ENCODE measurements at regions not wholly inside any gene's neighbourhood (a gene's known extent, or its start where the extent isn't known, plus 50 kb on each side); places are given as distances from the start of the nearest gene placed in this dataset.

DNA sequence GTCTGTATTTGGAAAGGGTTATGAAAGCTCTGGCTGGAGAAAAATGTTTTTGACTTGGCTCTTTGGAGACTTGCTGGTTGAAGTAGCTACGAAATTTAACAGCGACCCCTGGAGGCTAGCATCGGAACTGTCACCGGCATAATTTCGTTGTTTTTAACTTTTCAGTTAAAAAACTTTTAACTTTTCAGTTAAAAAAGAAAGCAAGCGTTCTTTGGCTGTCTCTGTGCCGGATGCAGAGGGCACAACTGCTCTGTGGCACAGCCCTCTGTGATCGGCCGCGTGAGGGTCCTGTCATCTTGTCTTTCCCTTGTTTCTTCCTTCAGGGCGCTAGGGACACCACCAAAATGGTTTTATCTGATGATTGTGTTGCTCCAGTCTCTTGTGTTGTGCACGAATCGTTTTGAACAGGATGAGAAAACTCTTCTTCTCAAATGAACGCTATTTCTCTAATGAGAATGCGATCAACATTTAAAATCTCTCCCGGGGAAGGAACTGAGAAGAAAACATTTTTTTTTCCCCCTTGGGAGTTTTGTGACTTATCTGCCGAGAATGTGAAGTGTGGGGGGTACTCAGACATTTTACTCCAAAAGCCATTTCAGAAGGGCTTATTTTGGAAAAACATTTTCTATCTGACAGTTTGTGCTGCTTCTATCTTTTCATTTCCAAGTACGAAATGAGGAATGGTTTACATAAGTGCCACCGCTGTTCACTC is 57.1 kb downstream of the ADCYAP1 start:
- H3K27ac Mint-ChIP-seq, result no peak overlapping the region
- no peaks in the 10 kb centered on the region for H3K36me3 ChIP-seq (ENCODE audit: control insufficient read depth, insufficient read depth, low read length)
- no peaks in the 10 kb centered on the region for H3K4me1 ChIP-seq (ENCODE audit: control insufficient read depth, insufficient read depth, low read length)
- H3K27me3 Mint-ChIP-seq (ENCODE audit: insufficient read depth), result peaks cover 4% of the 10 kb centered on the region
- peak overlapping the region; percentile 32 for H3K4me3 Mint-ChIP-seq
- no peaks in the 10 kb centered on the region for H3K36me3 Mint-ChIP-seq (ENCODE audit: low read depth)
- no peaks in the 10 kb centered on the region for H3K9me3 ChIP-seq (ENCODE audit: control insufficient read depth, low read length)
- H3K9ac ChIP-seq (ENCODE audit: extremely low read depth, low read length, poor library complexity, severe bottlenecking), result no peak overlapping the region
- peak; percentile 97 for TF ChIP-seq CTCF (conservative IDR thresholded peaks at IDR 0.05)
- H3K4me3 ChIP-seq (ENCODE audit: low read length), result peak overlapping the region; percentile 42
- no peak overlapping the region for H3K27ac ChIP-seq (ENCODE audit: low read depth, low read length)
- WGBS, 2 experiments (ENCODE audit: insufficient coverage in 1 of 2, insufficient read length in 1 of 2), result 9 to 29% methylated on average over 11 to 19 of the region's 19 CpGs
- peaks cover 9% of the 10 kb centered on the region for H3K4me1 Mint-ChIP-seq
- peaks cover 11% of the 10 kb centered on the region for H3K9me3 Mint-ChIP-seq
- DNase-seq, result peak; percentile 84
- H3K27me3 ChIP-seq (ENCODE audit: control insufficient read depth, insufficient read depth, low read length, poor library complexity, severe bottlenecking), result no peaks in the 10 kb centered on the region

GRCh38 chr18:963276-963675 is 58.6 kb downstream of the ADCYAP1 start:
- Histone ChIP-seq H3K27me3 (ENCODE audit: control insufficient read depth, insufficient read depth, low read length, poor library complexity, severe bottlenecking) (no peaks in the 10 kb centered on the region), H3K4me3 (ENCODE audit: low read length) (no peak overlapping the region), H3K36me3 (ENCODE audit: control insufficient read depth, insufficient read depth, low read length) (no peaks in the 10 kb centered on the region), H3K9me3 (ENCODE audit: control insufficient read depth, low read length) (no peaks in the 10 kb centered on the region), H3K9ac (ENCODE audit: extremely low read depth, low read length, poor library complexity, severe bottlenecking) (no peak overlapping the region), H3K4me1 (ENCODE audit: control insufficient read depth, insufficient read depth, low read length) (no peaks in the 10 kb centered on the region), H3K27ac (ENCODE audit: low read depth, low read length) (no peak overlapping the region)
- Mint-ChIP-seq H3K9me3 (peaks cover 25% of the 10 kb centered on the region), H3K4me1 (peaks cover 4% of the 10 kb centered on the region), H3K4me3 (no peak overlapping the region), H3K36me3 (ENCODE audit: low read depth) (no peaks in the 10 kb centered on the region), H3K27ac (no peak overlapping the region), H3K27me3 (ENCODE audit: insufficient read depth) (peaks cover 4% of the 10 kb centered on the region)
- no peak for DNase-seq
- TF ChIP-seq CTCF (conservative IDR thresholded peaks at IDR 0.05), result no peak
- WGBS, 2 experiments (ENCODE audit: insufficient coverage in 1 of 2, insufficient read length in 1 of 2), result 96 to 100% methylated on average over 2 of the region's 2 CpGs

DNA sequence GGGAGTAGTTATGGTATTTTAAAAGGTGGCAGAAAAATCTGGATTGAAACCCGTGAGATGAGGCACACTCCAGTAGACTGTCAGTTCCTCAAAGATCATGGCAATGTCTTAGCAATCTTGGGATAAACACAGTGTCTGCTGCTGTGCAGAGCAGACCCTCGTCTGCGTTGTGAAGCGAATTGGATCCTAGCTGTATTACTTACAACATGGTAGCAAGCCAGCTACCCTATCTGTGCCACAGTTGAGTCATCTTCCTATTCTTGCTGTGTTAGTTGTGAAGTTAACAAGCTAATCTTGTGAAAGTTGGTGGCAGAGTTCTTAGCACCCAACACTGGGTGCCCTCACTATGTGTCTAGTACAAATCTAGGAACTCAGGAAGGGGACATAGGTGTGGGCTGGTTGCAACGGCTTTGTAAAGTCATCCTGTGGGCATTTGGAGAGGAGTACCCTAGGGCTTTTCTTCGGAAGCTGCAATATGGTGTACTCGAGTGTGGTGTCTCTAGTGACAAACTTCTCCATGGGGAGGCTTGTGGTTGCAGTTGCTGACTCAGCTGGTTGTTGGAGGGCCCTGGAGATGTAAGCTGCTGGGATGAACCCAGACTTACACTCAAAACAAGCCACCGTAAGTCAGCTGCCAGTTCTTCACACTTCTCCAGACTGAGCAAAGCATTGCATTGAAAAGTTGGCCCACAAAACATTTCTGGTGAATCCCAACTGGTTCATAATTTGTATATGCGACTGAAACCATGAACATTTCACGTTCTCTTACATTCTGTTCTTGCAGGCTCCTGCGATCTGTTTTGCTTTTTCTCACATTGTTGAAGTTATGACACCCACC is 61.5 kb downstream of the ADCYAP1 start:
- H3K36me3 ChIP-seq (ENCODE audit: control insufficient read depth, insufficient read depth, low read length), result no peaks in the 10 kb centered on the region
- no peak for TF ChIP-seq CTCF (conservative IDR thresholded peaks at IDR 0.05)
- H3K36me3 Mint-ChIP-seq (ENCODE audit: low read depth), result no peaks in the 10 kb centered on the region
- H3K27me3 Mint-ChIP-seq (ENCODE audit: insufficient read depth), result peaks cover 11% of the 10 kb centered on the region
- no peak overlapping the region for H3K9ac ChIP-seq (ENCODE audit: extremely low read depth, low read length, poor library complexity, severe bottlenecking)
- peaks cover 3% of the 10 kb centered on the region for H3K4me1 Mint-ChIP-seq
- no peak overlapping the region for H3K27ac Mint-ChIP-seq
- no peaks in the 10 kb centered on the region for H3K27me3 ChIP-seq (ENCODE audit: control insufficient read depth, insufficient read depth, low read length, poor library complexity, severe bottlenecking)
- no peak overlapping the region for H3K4me3 Mint-ChIP-seq
- no peak for DNase-seq
- H3K4me3 ChIP-seq (ENCODE audit: low read length), result no peak overlapping the region
- H3K4me1 ChIP-seq (ENCODE audit: control insufficient read depth, insufficient read depth, low read length), result no peaks in the 10 kb centered on the region
- WGBS, 2 experiments (ENCODE audit: insufficient coverage in 1 of 2, insufficient read length in 1 of 2), result 91 to 98% methylated on average over 10 to 11 of the region's 11 CpGs
- H3K27ac ChIP-seq (ENCODE audit: low read depth, low read length), result no peak overlapping the region
- H3K9me3 ChIP-seq (ENCODE audit: control insufficient read depth, low read length), result no peaks in the 10 kb centered on the region
- H3K9me3 Mint-ChIP-seq, result peaks cover 50% of the 10 kb centered on the region
